H54 (cell line): ENCODE measurements at regions not wholly inside any gene's neighbourhood (a gene's known extent, or its start where the extent isn't known, plus 50 kb on each side); places are given as distances from the start of the nearest gene placed in this dataset.
"Not testable (repeated sequence)": the region's sequence is repeated elsewhere in the genome, so short reads cannot be mapped to it uniquely, and the experiment has no call there.

Experiments
- DNase-seq: peaks from one replicate; pipeline ENCODE4 v3.0.0; 2011; ENCODE audit warnings: low spot score, mixed read lengths; ENCODE audit not compliant: insufficient read length
- FAIRE-seq: peaks from 3 replicates; lab custom pipeline; 2011; peaks lifted over from hg19 to GRCh38; lab: Jason Lieb, UNC
- POLR2A ChIP-seq: IDR thresholded peaks from 2 replicates; pipeline ENCODE4 v1.6.1; 2011; ENCODE audit warnings: low read depth, mild to moderate bottlenecking, low read length

DNA sequence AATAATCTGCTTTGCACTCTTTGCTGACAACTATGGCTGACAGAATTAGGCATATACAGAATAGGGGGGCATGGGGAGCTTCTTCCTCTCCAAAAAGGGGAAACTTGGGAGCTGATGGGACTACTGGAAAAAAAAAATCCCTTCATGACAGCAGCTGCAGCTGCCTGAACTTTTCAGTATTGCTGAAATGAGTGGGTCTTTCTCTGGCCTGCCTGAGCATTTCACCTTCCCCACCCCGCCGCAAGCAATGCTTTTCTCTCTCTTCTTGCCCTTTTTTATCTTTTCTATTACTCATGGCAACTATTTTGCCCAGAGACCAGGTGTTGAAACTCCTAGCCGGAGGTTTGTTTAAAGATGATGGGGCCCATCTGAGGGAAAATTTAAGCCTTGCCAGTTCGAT lies 244.9 kb downstream of the SEMA3D start:
- no peak for DNase-seq
- TF ChIP-seq POLR2A: no peak
- no peak for FAIRE-seq

DNA sequence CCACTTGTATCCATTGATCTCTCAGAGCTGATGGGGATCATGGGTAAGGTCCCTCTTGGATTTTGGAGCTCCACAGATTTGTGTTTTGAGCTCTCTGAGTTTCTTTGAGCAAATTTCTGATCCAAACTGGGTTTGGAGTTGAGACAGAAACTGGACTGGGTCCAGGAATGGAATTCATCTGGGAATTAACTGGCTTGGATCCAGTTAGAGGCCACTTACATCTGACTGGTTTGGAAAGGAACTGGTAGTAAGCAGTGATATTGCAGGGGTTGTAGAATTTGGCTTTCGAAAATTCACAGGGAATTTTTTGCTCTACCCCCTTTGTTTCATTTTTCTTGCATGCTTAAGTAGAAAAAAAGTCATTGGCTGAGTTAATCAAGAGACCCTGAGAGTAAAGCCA lies 245.6 kb downstream of the SEMA3D start:
- TF ChIP-seq POLR2A: no peak
- DNase-seq (no peak), FAIRE-seq (no peak)

DNA sequence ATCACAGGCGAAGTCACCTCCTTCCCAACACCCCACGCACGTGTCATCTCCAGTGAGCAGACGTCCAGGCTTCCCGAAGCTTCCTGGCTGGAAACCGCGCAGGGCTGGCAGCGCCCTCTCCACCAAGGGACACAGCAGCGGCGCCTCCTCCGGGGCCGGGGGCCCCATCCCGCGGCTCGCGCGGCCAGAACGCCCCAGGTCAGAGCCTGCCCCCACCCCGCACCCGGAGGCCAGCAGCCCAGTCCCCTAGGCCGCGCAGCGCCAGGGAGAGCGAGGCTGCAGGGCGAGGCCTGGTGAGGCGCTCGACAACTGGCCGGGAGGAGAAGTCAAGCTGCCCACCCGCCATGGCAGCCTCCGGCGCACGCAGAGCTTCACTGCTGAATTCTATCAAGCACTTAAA lies 247.0 kb downstream of the SEMA3D start:
- TF ChIP-seq POLR2A: no peak
- no peak for FAIRE-seq
- DNase-seq: no peak

DNA sequence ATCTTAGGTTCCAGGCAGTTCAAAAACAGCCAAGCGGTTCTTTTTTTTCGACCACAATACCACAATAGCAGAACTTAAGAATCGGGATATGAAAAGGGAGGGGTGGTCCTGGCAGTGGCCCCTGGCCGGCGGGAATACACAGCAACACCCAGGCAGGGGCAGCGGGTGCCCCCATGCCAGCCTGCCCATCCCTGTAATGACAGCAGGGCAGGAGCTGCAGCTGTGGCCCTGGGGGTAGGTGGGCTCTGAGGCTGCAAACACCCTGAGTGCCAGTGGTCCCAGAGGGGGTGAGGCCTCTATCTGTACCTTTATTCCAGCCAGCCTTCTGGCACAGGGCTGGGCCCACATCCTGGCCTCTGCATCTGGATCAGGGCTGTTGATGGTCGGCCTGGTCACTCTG lies 247.4 kb downstream of the SEMA3D start:
- TF ChIP-seq POLR2A: no peak
- DNase-seq: no peak
- no peak for FAIRE-seq

DNA sequence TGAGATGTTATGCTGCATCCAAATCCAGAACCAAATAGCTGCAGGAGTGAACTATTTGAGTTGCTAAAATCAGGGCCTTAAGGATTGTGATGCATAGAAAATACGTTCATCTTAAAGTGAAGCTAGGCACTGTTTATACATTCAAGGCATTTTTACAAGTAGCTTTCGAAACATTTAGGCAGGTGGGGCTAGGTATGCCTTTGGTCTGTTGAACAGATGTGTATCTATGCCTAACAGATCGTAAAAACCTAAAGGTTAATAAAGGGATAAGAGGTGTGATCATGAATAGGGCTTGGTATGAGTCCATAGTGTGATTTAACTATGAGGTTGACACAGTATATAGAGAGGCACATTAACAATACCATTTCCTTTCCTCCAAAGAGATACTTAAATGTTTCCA lies 262.5 kb downstream of the SEMA3D start:
- TF ChIP-seq POLR2A: no peak
- DNase-seq (no peak), FAIRE-seq (no peak)

DNA sequence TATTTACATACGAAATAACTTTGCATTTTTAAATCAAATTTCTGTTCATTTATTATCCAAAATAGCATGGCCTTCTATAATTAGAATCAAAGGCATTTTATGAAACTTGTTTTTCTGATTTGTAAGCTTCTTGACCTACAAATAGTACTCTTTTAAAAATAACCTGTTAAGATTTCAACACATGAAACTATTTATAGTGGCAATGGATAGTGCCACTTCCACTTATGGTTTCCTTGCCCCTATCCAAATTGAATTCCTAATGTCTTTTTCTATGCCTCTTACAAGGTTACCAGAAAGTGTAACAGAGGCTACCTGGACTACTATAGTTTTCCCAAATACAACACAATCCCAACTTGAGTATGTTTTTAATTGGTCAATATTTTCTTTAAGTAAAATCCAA lies 263.5 kb downstream of the SEMA3D start:
- DNase-seq: no peak
- no peak for FAIRE-seq
- no peak for TF ChIP-seq POLR2A

DNA sequence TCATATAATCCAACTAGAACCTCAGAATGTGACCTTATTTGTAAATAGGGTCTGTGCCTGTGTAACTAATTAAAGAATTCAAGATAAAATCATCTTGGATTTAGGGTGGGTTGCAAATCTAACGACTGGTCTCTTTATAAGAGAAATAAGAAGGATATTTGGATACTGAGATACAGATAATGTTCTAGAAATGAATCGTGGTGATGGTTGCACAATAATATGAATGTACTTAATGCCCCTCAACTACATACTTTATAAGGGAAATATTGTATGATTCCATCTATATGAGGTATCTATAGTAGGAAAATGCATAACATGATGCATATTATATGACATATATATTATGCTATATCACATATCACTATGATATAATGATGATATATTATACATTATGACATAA lies 265.7 kb downstream of the SEMA3D start:
- FAIRE-seq (no peak), DNase-seq (no peak)
- no peak for TF ChIP-seq POLR2A

DNA sequence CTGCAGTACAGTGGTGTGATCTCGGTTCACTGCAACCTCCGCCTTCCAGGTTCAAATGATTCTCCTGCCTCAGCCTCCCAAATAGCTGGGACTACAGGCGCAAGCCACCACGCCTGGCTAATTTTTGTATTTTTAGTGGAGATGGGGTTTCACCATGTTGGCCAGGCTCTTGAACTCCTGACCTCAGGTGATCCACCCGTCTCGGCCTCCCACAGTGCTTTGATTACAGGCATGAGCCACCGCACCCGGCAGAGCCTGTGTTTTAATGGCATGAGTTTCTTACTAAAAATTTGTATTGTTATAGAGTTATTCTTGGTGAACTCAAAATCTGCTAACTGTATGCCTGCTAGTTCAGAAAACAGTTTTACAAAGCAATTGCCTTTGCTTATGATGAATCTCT lies 269.9 kb downstream of the SEMA3D start:
- not testable (repeated sequence) for DNase-seq, FAIRE-seq

DNA sequence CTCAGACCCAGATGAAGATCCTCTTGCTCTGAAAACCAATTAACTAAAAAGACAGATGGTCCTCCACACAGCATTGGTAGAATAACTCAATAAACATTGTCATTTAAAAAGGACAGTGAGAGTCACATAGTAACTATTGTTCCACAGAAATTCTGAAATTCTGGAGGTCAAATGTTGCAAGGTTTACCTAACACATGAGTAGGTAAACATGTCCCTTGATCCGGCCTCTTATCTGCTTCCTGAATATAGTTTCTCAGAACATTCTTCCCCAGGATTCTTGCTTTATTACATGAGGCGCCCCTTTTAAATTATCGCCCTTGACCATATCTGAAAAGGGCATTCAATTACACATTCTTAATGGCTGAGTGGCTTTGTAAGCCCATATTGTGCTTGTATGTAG lies 270.7 kb downstream of the SEMA3D start:
- no peak for FAIRE-seq
- DNase-seq: no peak
- TF ChIP-seq POLR2A: no peak

DNA sequence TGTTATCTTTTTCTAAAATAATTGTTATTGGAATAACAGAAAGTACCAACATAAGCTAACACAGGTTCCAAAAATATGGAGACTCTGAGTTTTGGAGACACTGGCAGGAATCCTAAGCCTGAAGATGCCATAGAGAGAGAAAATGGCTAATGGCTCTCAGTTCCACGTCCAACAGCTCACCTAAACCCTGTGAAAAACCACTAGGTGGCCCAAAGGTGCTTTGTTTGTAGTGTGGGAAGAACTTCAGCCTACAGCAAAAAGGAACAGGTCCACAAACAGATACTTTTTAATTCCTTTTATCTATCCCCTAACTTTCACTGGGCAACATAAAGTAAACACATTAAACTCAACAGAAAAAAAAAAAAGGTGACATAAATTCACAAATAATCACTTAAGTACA lies 272.3 kb downstream of the SEMA3D start:
- FAIRE-seq (no peak), DNase-seq (no peak)
- TF ChIP-seq POLR2A: no peak

DNA sequence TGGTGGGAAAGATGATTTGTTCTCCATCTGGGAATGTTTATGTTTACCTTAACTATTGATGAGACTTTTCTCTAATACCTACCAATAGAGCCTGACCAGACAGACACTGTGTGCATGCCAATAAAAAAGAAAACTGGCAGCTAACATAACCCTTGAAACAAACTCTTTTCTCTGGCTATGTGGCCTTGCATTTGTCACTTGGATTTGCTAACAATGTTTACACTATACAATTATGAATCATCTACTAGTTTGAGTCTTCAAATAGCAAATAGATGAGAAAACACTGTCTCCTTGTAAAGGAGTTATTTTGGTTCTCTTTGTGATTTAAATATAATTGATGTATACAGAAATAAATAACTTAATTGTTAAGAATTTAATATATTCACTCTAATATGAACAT lies 273.1 kb downstream of the SEMA3D start:
- DNase-seq: no peak
- no peak for TF ChIP-seq POLR2A
- peak; percentile 75 for FAIRE-seq

DNA sequence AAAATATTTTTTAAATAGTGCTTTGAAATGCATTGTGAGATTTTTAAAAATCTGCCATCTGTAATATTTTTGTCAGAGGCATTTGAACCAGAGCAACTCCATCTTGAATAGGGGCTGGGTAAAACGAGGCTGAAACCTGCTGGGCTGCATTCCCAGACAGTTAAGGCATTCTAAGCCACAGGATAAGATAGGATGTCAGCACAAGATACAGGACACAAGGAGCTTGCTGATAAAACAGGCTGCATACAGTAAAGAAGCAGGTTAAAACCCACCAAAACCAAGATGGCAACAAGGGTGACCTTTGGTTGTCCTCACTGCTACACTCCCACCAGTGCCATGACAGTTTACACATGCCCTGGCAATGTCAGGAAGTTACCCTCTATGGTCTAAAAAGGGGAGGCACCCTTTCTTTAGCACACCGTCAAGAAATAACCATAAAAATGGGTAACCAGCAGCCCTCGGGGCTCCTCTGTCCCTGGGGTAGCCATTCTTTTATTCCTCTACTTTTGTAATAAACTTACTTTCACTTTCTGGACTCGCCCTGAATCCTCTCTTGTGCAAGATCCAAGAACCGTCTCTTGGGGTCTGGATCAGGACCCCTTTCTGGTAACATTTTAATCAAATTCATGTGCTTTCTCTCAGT lies 273.7 kb downstream of the SEMA3D start:
- peak; percentile 20 for FAIRE-seq
- DNase-seq: no peak
- TF ChIP-seq POLR2A: no peak

DNA sequence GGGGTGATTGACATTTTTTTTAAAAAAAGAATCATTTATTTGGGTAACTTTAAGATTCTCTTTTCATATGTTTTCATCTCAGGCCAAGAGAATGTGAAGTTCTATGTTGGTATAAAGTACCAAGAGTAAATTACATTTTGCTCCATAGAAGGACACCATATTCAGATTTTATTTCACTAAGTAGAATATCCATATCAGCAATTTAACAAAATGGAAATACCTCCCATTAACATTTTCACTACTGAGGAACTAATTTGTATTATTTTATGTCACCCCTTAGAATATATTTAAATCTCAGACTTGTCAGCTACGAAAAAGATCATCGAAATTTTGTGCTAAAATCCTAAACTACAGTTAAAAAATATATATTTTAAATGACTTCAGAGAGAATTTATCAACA lies 274.3 kb downstream of the SEMA3D start:
- TF ChIP-seq POLR2A: no peak
- DNase-seq: no peak
- FAIRE-seq: no peak

DNA sequence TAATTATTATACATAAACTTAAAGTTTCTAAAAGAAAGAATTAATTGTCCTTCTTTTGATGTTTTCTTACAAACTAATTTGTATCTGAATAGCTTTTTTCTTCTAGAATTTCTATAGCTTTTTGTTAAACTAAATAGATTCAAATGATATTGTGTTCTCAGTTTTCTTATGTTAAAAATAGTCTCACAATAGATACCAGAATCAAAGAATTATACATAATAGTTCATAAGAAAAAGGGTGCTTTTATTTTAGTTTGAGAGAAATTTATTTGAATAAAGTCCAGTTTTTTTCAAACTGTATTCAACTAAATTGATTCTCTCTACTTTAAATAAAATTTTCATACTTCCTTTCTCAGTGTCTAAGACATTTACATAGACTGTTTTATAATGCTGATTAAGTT lies 274.8 kb downstream of the SEMA3D start:
- FAIRE-seq (no peak), DNase-seq (no peak)
- no peak for TF ChIP-seq POLR2A

DNA sequence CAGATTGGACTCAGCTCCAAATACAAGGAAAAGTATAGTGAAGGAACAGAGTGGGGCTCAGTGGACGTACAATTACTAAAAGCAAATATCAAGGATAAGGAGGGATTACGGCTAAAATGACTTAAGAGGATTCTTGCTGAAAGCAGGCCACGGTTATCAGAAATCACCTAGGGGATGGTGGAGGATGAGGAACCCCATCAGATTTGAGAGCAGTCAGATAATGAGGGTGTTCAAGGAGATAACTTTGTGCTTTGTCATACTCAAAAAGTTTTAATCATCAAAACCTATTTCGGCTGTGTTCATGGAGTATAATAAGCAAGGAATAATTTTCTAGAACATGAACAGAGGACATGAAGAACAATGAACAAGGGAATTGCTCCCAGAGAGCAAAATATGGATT lies 275.8 kb downstream of the SEMA3D start:
- DNase-seq (no peak), FAIRE-seq (no peak)
- no peak for TF ChIP-seq POLR2A

DNA sequence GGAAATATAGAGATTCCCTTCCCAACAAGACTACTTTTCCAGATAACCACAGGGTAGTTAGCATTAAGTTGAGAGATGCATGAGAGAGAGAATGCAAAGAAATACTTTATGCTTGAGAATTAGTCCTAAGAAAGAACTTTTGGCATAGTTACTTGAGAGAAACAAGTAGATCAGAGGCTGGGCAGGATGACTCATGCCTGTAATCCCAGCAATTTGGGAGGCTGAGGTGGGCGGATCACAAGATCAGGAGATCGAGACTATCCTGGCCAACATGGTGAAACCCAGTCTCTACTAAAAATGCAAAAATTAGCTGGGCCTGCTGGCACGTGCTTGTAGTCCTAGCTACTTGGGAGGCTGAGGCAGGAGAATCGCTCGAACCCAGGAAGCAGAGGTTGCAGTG lies 276.5 kb downstream of the SEMA3D start:
- DNase-seq, FAIRE-seq: not testable (repeated sequence)
